ENCODE measurements at regions not wholly inside any gene's neighbourhood (a gene's known extent, or its start where the extent isn't known, plus 50 kb on each side); places are given as distances from the start of the nearest gene placed in this dataset.

GRCh38 chr15:66938114-66938830, 127.1 kb upstream of the SMAD3 start:
- no peak for DNase-seq (ENCODE audit: low read depth)

GRCh38 chr15:66939016-66939415, 126.4 kb upstream of the SMAD3 start:
- no peak for DNase-seq (ENCODE audit: low read depth)

More at GRCh38 chr15:66938114-66938830, 127.1 kb upstream of the SMAD3 start:
- H3K4me3 ChIP-seq (ENCODE audit: low read depth, low read length): no peak overlapping the region

GRCh38 chr15:66939451-66940023, 125.9 kb upstream of the SMAD3 start:
- DNase-seq (ENCODE audit: low read depth): no peak
- H3K4me3 ChIP-seq (ENCODE audit: low read depth, low read length): no peak overlapping the region

More at GRCh38 chr15:66939016-66939415, 126.4 kb upstream of the SMAD3 start:
- no peak overlapping the region for H3K4me3 ChIP-seq (ENCODE audit: low read depth, low read length)

- DNase-seq (ENCODE audit: low read depth): no peak
- H3K4me3 ChIP-seq (ENCODE audit: low read depth, low read length): no peak overlapping the region
These were observed 125.0 kb upstream of the SMAD3 start for GRCh38 chr15:66940368-66940767.

GRCh38 chr15:66941108-66941711, 124.2 kb upstream of the SMAD3 start:
- no peak overlapping the region for H3K4me3 ChIP-seq (ENCODE audit: low read depth, low read length)
- no peak for DNase-seq (ENCODE audit: low read depth)

- no peak for DNase-seq (ENCODE audit: low read depth)
These were observed 123.6 kb upstream of the SMAD3 start for GRCh38 chr15:66941791-66942190.

GRCh38 chr15:66942649-66943390, 122.6 kb upstream of the SMAD3 start:
- DNase-seq (ENCODE audit: low read depth): no peak
- no peak overlapping the region for H3K4me3 ChIP-seq (ENCODE audit: low read depth, low read length)

More at GRCh38 chr15:66941791-66942190, 123.6 kb upstream of the SMAD3 start:
- no peak overlapping the region for H3K4me3 ChIP-seq (ENCODE audit: low read depth, low read length)

GRCh38 chr15:66943456-66944095, 121.8 kb upstream of the SMAD3 start:
- DNase-seq (ENCODE audit: low read depth): no peak
- H3K4me3 ChIP-seq (ENCODE audit: low read depth, low read length): no peak overlapping the region

- DNase-seq (ENCODE audit: low read depth): no peak
- no peak overlapping the region for H3K4me3 ChIP-seq (ENCODE audit: low read depth, low read length)
These were observed 121.3 kb upstream of the SMAD3 start for GRCh38 chr15:66944121-66944520.

GRCh38 chr15:66945286-66945685, 120.1 kb upstream of the SMAD3 start:
- no peak overlapping the region for H3K4me3 ChIP-seq (ENCODE audit: low read depth, low read length)
- no peak for DNase-seq (ENCODE audit: low read depth)

GRCh38 chr15:66945842-66946241, 119.6 kb upstream of the SMAD3 start:
- DNase-seq (ENCODE audit: low read depth): no peak
- H3K4me3 ChIP-seq (ENCODE audit: low read depth, low read length): no peak overlapping the region

GRCh38 chr15:66946578-66947164, 118.7 kb upstream of the SMAD3 start:
- no peak overlapping the region for H3K4me3 ChIP-seq (ENCODE audit: low read depth, low read length)
- DNase-seq (ENCODE audit: low read depth): no peak

- no peak overlapping the region for H3K4me3 ChIP-seq (ENCODE audit: low read depth, low read length)
- no peak for DNase-seq (ENCODE audit: low read depth)
These were observed 117.9 kb upstream of the SMAD3 start for GRCh38 chr15:66947471-66947870.

- no peak for DNase-seq (ENCODE audit: low read depth)
- no peak overlapping the region for H3K4me3 ChIP-seq (ENCODE audit: low read depth, low read length)
These were observed 117.1 kb upstream of the SMAD3 start for GRCh38 chr15:66948294-66948693.

- no peak overlapping the region for H3K4me3 ChIP-seq (ENCODE audit: low read depth, low read length)
- DNase-seq (ENCODE audit: low read depth): no peak
These were observed 115.3 kb upstream of the SMAD3 start for GRCh38 chr15:66950114-66950513.

GRCh38 chr15:66951531-66952320, 113.7 kb upstream of the SMAD3 start:
- no peak overlapping the region for H3K4me3 ChIP-seq (ENCODE audit: low read depth, low read length)
- DNase-seq (ENCODE audit: low read depth): no peak

- DNase-seq (ENCODE audit: low read depth): no peak
- H3K4me3 ChIP-seq (ENCODE audit: low read depth, low read length): no peak overlapping the region
These were observed 112.5 kb upstream of the SMAD3 start for GRCh38 chr15:66952756-66953522.

Measured in skeletal muscle cell (primary cell).